IgD-negative memory B cell (primary cell): ENCODE measurements at regions not wholly inside any gene's neighbourhood (a gene's known extent, or its start where the extent isn't known, plus 50 kb on each side); places are given as distances from the start of the nearest gene placed in this dataset.

ENCODE experiments used
- H3K27ac Mint-ChIP-seq, 3 donors: one replicate each; pipeline ENCODE4 v1.8.0; 2020 to 2022; ENCODE audit warnings: mild to moderate bottlenecking in 3 of 3, mixed read lengths in 3 of 3, moderate library complexity in 1 of 3
- H3K27me3 Mint-ChIP-seq: one replicate; pipeline ENCODE4 v1.8.0; 2021; ENCODE audit warnings: mixed read lengths
- H3K36me3 Mint-ChIP-seq: one replicate; pipeline ENCODE4 v1.8.0; 2020; ENCODE audit warnings: mild to moderate bottlenecking, mixed read lengths
- H3K4me1 Mint-ChIP-seq, 3 donors: one replicate each; pipeline ENCODE4 v1.8.0; 2020 to 2022; ENCODE audit warnings: mixed read lengths in 3 of 3, mild to moderate bottlenecking in 1 of 3
- H3K4me3 Mint-ChIP-seq, 4 donors: one replicate each; pipeline ENCODE4 v1.8.0; 2020 to 2022; ENCODE audit warnings: mild to moderate bottlenecking in 4 of 4, mixed read lengths in 4 of 4, moderate library complexity in 3 of 4
- H3K9me3 Mint-ChIP-seq, 3 donors: one replicate each; pipeline ENCODE4 v1.8.0; 2020 to 2021; ENCODE audit warnings: mixed read lengths in 3 of 3, mild to moderate bottlenecking in 1 of 3

DNA sequence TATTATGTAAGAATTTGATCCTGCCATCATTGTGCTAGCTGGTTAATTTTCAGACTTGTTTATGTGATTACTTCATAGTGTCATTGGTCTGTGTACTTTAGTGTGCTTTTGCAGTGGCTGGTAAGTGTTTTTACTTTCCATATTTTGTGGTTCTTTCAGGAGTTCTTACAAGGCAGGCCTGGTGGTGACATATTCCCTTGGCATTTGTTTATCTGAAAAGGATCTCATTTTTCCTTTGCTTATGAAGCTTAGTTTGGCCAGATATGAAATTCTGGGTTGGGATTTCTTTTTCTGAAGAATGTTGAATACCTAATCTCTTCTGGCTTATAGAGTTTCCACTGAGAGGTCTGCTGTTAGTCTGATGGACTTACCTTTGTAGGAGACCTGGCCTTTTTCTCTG is 72.8 kb upstream of the MC4R start:
- H3K4me3 Mint-ChIP-seq, result no peak overlapping the region
- H3K36me3 Mint-ChIP-seq, result no peaks in the 10 kb centered on the region
- peaks cover 4 to 6% (median 4%) of the 10 kb centered on the region in 3 donors for H3K9me3 Mint-ChIP-seq
- peaks cover 1% of the 10 kb centered on the region for H3K27me3 Mint-ChIP-seq
- no peaks in the 10 kb centered on the region for H3K4me1 Mint-ChIP-seq
- no peak overlapping the region for H3K27ac Mint-ChIP-seq

DNA sequence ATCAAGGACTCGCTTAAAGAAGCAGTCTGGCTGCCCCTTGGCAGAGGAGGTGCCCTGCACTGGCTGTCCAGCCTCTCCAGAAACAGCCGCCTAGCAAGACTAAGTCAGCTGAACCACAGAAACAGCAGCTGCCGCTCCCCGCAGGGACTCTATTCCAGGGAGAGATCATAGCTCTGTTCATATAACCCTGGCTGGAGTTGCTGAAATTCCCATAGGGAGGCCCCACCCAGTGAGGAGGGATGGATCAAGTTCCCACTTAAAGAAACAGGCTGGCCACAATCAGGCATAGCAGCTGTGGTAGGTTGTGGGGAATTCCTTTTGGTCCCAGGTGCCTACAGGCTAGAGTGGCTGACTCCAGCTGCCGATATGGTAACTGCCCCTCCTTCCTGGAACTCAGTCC is 74.2 kb upstream of the MC4R start:
- no peak overlapping the region for H3K4me3 Mint-ChIP-seq
- no peaks in the 10 kb centered on the region for H3K4me1 Mint-ChIP-seq
- H3K36me3 Mint-ChIP-seq, result no peaks in the 10 kb centered on the region
- peaks cover 0 to 5% (median 4%) of the 10 kb centered on the region in 3 donors for H3K9me3 Mint-ChIP-seq
- peaks cover 1% of the 10 kb centered on the region for H3K27me3 Mint-ChIP-seq
- no peak overlapping the region for H3K27ac Mint-ChIP-seq

DNA sequence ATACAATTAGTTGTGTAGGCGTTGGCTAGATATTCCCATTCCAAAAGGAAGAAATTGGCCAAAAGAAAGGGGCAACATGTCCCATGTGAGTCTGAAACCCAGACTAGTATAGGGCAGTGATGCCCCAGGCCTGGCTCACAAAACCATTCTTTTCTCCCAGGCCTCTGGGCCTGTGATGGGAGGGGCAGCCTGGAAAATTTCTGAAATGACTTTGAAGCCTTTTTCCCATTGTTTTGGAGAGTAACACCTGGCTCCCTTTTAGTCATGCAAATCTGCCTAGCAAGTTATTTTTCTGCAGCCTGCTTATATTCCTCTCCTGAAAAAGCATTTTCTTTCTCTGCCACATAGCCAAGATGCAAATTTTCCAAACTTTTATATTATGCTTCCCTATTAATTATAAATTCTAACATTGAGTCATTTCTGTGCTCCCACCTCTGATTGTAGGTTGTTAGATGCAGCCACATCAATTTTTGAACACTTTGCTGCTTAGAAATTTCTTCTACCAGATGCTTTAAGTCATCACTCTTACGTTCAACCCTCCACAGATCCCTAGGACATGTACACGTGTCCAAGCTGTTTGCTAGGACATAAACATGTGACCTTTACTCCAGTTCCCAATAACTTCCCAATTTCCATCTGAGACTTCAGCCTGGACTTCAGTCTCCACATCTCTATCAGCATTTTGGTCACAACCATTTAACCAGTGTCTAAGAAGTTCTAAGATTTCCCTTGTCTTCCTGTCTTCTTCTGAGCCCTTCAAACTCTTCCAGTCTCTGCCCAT is 76.1 kb upstream of the MC4R start:
- Mint-ChIP-seq H3K36me3 (no peaks in the 10 kb centered on the region), H3K4me3 (no peak overlapping the region), H3K9me3 (peaks cover 0 to 4% (median 3%) of the 10 kb centered on the region in 3 donors), H3K27me3 (peaks cover 1% of the 10 kb centered on the region), H3K27ac (no peak overlapping the region), H3K4me1 (no peaks in the 10 kb centered on the region)

DNA sequence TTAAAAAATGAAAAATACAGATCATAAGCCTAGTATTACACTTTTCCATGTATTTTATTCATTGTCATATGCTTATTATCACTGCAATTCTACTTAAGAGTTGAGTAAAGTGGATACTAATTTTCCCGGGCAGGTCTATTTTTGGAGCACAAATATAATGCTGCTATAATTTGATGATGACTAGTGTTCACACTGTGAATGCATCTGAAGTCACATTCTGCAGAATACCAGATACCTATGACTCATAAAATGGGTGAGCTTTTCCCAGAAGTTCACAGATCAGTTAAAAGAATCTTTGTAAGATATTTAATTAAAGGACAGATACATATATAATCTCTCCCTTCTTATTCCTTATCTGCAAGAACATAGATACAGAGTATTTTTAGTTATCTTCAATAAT is 79.8 kb upstream of the MC4R start:
- Mint-ChIP-seq H3K27ac (no peak overlapping the region), H3K4me1 (peaks cover 0 to 1% (median 0%) of the 10 kb centered on the region in 3 donors), H3K36me3 (no peaks in the 10 kb centered on the region), H3K4me3 (no peak overlapping the region), H3K27me3 (peaks cover 1% of the 10 kb centered on the region), H3K9me3 (peaks cover 3 to 4% (median 4%) of the 10 kb centered on the region in 3 donors)

DNA sequence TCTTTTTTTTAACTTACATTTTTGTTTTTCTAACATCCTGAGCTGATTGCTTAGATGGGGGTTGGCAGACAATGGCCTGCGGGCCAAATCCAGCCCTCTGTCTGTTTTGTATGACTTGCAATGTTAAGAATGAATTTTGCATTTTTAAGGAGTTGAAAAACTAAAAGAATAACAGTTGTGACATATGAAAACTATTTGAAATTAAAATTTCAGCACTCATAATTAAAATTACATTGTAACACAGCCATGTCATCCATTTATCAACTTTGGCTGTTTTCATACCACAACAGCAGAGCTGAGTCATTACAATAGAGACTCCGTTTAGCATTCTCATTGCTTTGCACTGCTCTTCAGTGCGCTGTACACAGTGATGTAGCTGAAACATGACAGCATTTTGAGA is 94.1 kb upstream of the MC4R start:
- Mint-ChIP-seq H3K27me3 (no peaks in the 10 kb centered on the region), H3K4me3 (no peak overlapping the region), H3K36me3 (no peaks in the 10 kb centered on the region), H3K4me1 (no peaks in the 10 kb centered on the region), H3K9me3 (no peaks in the 10 kb centered on the region), H3K27ac (no peak overlapping the region)

DNA sequence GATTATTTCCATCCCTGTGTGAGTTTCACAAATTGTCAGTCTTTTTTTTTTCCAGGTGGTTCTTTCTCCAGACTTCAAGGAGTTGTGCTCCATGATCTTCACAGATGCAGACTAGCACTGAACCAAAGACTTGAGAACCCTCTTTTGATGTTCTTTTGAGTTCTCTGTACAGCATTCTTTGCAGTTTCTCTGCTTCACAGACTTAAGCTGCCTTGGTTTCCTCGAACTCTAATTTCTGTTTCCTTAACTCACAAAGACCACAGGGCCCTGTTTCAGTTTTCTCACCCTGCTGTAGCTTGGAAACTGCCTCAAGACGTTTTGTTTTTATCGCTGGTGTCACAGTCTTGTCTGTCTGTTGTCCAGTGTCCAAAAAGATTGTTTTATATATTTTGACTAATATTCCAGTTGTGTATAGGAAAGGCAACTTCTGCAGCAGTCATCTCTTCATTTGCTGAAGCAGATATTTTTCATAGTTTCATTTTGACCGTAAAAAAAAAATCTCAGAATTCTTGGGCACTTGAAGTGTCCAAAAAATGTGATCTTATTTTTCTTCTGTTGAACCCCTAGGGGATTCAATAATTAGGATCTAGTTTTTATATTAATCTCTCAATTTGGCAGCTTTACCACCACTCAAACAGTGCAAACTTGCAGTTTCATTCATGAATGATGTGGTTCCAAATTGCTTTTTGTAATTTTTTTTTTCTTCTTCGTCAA is 97.0 kb upstream of the MC4R start:
- Mint-ChIP-seq H3K27ac (no peak overlapping the region), H3K9me3 (peaks cover 0 to 4% (median 3%) of the 10 kb centered on the region in 3 donors), H3K4me1 (no peaks in the 10 kb centered on the region), H3K36me3 (no peaks in the 10 kb centered on the region), H3K4me3 (no peak overlapping the region), H3K27me3 (no peaks in the 10 kb centered on the region)

DNA sequence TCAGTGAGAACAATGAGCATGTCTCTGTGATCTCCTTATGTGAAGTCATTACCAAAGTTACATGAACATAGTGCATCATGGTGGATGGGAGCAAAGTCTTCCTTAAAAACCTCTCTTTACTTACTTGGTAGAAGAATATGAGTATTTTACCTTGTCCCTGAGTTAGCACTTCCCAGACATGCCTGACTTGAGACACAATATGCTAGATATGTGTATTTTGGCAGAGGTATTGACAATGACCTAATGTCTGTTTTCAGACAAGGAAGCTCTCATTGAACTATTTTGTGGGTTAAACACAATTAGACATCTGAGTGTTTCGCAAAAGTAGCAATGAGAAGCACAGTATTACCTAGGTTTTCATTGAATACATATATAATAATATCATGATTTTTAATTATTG is 99.1 kb upstream of the MC4R start:
- Mint-ChIP-seq H3K36me3 (no peaks in the 10 kb centered on the region), H3K27ac (no peak overlapping the region), H3K4me1 (no peaks in the 10 kb centered on the region), H3K9me3 (peaks cover 0 to 9% (median 5%) of the 10 kb centered on the region in 3 donors), H3K4me3 (no peak overlapping the region), H3K27me3 (no peaks in the 10 kb centered on the region)

DNA sequence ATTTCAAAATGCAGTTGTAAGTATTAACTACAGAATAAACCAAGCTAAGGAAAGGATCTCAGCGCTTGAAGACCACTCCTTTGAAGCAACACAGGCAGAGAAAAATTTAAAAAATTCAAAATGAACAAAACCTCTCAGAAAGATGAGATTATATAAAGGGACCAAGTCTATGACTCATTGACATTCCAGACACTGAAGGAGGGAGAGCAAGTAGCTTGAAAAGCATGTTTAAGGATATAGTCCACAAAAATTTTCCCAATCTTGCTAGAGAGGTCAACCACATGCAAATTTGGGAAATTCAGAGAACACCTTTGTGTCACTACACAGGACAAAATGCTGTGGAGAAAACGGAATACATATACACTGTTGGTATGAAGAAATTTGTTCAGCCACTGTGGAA is 112.6 kb upstream of the MC4R start:
- no peaks in the 10 kb centered on the region for H3K4me1 Mint-ChIP-seq
- no peaks in the 10 kb centered on the region for H3K36me3 Mint-ChIP-seq
- no peak overlapping the region for H3K27ac Mint-ChIP-seq
- H3K9me3 Mint-ChIP-seq, result peaks cover 0 to 7% (median 6%) of the 10 kb centered on the region in 3 donors
- H3K4me3 Mint-ChIP-seq, result no peak overlapping the region
- no peaks in the 10 kb centered on the region for H3K27me3 Mint-ChIP-seq

DNA sequence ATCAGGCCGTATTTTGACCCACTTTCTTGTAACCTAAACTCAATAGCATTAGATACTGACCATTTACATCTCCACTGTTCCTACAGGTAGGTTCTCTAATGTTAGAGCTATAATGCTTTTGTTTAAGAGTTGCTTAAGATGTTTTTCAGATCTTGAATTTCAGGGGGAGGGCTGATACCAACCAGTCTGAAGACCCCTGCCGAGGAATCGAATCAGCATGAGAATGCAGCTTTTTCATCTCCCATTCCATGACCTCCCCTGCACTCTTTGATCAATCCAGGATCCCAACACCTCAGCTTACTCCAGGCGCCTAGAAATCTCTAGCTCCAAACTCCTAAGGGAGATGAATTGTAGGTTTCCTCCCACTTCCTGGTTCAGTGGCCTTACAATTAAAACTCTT is 120.5 kb upstream of the MC4R start:
- Mint-ChIP-seq H3K4me3 (no peak overlapping the region), H3K4me1 (no peaks in the 10 kb centered on the region), H3K27ac (no peak overlapping the region), H3K9me3 (peaks cover 0 to 2% (median 0%) of the 10 kb centered on the region in 3 donors), H3K27me3 (no peaks in the 10 kb centered on the region), H3K36me3 (no peaks in the 10 kb centered on the region)

DNA sequence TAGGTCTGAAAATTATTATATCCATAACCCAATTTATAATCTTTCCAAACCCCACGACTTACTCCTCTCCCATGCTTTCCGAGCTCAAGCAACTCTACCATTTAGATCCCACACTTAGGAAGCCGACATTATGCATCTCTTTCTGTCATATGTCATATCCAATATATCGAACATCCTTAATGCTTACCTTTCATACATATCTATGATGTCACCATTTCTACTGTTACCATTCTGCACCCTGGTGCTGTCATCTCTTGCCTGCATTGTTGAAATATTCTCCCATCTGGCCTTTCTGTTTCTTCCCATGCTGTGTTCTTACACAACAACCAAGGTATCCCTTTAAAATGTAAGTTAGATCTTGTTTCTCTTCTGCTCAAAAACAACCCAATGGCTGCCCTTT is 127.1 kb upstream of the MC4R start:
- Mint-ChIP-seq H3K9me3 (peaks cover 0 to 2% (median 0%) of the 10 kb centered on the region in 3 donors), H3K27me3 (no peaks in the 10 kb centered on the region), H3K27ac (no peak overlapping the region), H3K4me1 (no peaks in the 10 kb centered on the region), H3K36me3 (no peaks in the 10 kb centered on the region), H3K4me3 (no peak overlapping the region)

DNA sequence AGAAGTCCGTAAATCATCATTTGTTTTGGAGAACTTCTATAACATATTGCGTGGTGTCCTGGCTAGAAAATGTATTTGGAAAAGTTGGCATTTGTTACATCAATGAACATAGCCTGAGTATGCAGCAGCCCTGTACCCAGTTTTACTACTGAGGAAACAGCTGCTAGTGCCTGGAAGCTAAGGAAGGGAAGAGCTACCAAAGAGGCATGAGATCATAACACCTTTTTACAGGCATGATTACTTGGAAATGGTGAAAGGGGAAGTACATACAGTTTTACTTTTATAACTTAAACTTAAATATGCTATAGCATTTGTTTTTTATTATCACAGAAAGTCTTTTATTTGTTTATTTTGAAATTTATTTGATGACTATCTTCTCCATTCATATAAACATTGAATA is 128.4 kb upstream of the MC4R start:
- no peaks in the 10 kb centered on the region for H3K9me3 Mint-ChIP-seq
- H3K27me3 Mint-ChIP-seq, result no peaks in the 10 kb centered on the region
- no peak overlapping the region for H3K4me3 Mint-ChIP-seq
- H3K36me3 Mint-ChIP-seq, result no peaks in the 10 kb centered on the region
- no peak overlapping the region for H3K27ac Mint-ChIP-seq
- no peaks in the 10 kb centered on the region for H3K4me1 Mint-ChIP-seq

DNA sequence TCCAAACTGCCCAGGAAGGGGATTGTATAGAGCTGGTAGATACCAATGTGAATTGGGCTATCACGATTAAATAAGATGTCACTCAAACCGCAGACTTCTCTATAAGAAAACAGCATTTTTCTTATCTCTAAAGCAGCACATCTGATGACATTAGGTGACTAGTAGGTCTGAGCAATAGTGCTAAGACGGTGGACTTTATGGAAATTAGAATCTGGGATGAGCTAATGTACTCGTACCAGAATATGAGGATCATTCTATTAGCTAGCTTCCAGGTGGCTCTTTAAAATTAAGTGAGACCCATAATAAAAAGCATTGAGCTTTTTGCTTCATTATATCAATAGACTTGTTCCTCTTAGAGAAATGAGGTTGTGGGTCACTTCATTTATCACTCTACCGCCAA is 130.0 kb upstream of the MC4R start:
- no peak overlapping the region for H3K4me3 Mint-ChIP-seq
- H3K36me3 Mint-ChIP-seq, result no peaks in the 10 kb centered on the region
- no peaks in the 10 kb centered on the region for H3K27me3 Mint-ChIP-seq
- H3K4me1 Mint-ChIP-seq, result no peaks in the 10 kb centered on the region
- H3K27ac Mint-ChIP-seq, result no peak overlapping the region
- peaks cover 0 to 2% (median 0%) of the 10 kb centered on the region in 3 donors for H3K9me3 Mint-ChIP-seq

DNA sequence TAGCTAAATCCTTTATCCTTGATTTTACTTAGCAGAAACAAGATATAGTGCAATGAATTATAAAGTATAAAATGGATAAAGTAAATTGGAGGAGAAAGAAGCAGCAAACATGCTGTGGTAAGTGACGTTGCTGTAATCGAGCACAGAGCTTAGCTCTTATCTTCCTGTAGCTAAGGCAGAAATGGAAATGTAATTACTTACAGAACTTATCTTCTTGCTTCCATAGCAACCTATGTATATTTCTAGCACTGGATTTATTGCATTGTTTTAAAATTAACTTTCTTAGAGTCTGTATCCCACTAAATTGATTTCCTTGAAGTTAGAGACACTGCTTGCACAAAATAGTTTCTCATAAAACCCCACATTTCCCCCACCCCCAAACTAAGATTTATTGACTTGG is 130.6 kb upstream of the MC4R start:
- Mint-ChIP-seq H3K36me3 (no peaks in the 10 kb centered on the region), H3K9me3 (peaks cover 0 to 2% (median 0%) of the 10 kb centered on the region in 3 donors), H3K4me3 (no peak overlapping the region), H3K4me1 (no peaks in the 10 kb centered on the region), H3K27me3 (no peaks in the 10 kb centered on the region), H3K27ac (no peak overlapping the region)

DNA sequence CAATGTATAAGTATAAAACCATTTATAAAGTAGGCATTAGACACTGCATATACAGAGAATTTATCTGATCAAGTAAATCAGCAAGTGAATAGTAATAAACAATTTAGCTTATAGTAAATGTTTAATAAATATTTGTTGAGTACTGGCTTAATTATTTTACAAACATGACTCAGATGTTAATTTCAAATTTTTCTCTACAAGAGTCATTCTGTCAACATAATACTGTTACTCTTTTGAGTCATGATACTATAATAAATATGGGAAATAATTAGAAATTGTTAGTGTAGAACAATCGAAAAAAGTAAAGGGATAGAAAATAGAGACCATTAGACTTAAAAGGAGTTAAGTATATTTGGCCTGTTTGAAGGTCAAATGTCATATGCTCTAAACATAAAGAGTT is 133.6 kb upstream of the MC4R start:
- H3K27ac Mint-ChIP-seq, result no peak overlapping the region
- H3K36me3 Mint-ChIP-seq, result no peaks in the 10 kb centered on the region
- H3K27me3 Mint-ChIP-seq, result no peaks in the 10 kb centered on the region
- H3K4me3 Mint-ChIP-seq, result no peak overlapping the region
- no peaks in the 10 kb centered on the region for H3K4me1 Mint-ChIP-seq
- peaks cover 0 to 2% (median 0%) of the 10 kb centered on the region in 3 donors for H3K9me3 Mint-ChIP-seq

DNA sequence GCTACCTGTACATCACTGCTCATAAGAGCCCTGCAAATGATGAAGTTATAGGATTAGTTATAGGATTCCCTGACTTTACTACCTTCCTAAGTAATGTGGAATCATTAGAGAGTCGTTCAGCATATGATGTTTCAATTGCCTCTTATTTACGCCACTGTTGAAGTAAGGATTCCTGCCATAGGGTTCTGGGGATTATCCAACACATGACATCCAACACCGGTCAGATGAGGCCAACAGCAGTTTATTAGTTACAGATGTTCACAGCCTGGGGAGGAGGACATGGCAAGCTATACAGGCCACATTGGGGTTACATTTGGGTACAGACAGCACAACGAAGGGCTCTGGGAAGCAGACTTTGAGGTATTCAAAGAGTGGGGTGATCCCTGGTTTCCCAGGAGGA is 134.1 kb upstream of the MC4R start:
- Mint-ChIP-seq H3K27ac (no peak overlapping the region), H3K36me3 (no peaks in the 10 kb centered on the region), H3K9me3 (peaks cover 0 to 2% (median 0%) of the 10 kb centered on the region in 3 donors), H3K27me3 (no peaks in the 10 kb centered on the region), H3K4me1 (no peaks in the 10 kb centered on the region), H3K4me3 (no peak overlapping the region)

DNA sequence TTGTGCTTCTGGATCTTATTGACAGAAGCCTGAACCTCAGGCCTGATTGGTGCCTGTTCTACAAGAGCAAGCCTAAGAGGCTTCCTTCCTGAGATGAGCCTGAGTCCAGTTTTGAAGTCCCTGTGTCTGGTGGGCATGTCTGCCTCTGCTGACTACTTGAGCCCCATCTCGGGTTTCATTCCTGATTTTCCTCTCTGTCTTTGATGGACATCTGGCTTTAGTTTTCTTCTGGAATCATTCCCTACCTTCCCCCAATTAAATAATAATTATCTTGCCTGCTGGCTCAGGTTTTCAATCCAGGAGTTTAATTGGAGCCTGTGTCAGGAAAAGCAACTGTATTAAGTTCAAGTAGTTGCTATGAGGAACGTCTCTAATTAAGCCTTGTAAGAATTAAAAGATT is 135.5 kb upstream of the MC4R start:
- no peaks in the 10 kb centered on the region for H3K27me3 Mint-ChIP-seq
- no peak overlapping the region for H3K27ac Mint-ChIP-seq
- H3K36me3 Mint-ChIP-seq, result no peaks in the 10 kb centered on the region
- H3K4me3 Mint-ChIP-seq, result no peak overlapping the region
- peaks cover 0 to 2% (median 0%) of the 10 kb centered on the region in 3 donors for H3K9me3 Mint-ChIP-seq
- no peaks in the 10 kb centered on the region for H3K4me1 Mint-ChIP-seq
